PC-3 (cell line): ENCODE measurements at regions not wholly inside any gene's neighbourhood (a gene's known extent, or its start where the extent isn't known, plus 50 kb on each side); places are given as distances from the start of the nearest gene placed in this dataset.

Experiments used
- ATAC-seq: fragments of 200-7000 bp; cut with Tn5 transposase; 2 replicates; pipeline ENCODE4 v1.9.1; 2020; ENCODE audit warnings: mild to moderate bottlenecking, moderate library complexity
- BruUV-seq: library from RNA; stranded (reverse); fragments of 400-500 nt; replicated peaks from 2 replicates; lab custom pipeline; 2021; lab: Mats Ljungman, UMichigan
- CTCF ChIA-PET: fragments of 300-600 bp; sonication (Branson Sonifier 250); formaldehyde crosslinking; loops from one replicate; lab custom pipeline; 2022; ENCODE audit warnings: antibody characterized with exemption; lab: Charles Lee
- POLR2A ChIA-PET: fragments of 300-600 bp; sonication (Branson Sonifier 250); formaldehyde crosslinking; loops from one replicate; lab custom pipeline; 2022; ENCODE audit warnings: antibody characterized with exemption; ENCODE audit not compliant: unreplicated experiment; lab: Charles Lee
- DNase-seq: peaks from one replicate; pipeline ENCODE4 v3.0.0-alpha.2; 2015
- H2AFZ ChIP-seq: fragments of 300-600 bp; sonication (generic); 2 replicates; pipeline ENCODE4 v1.6.0; 2016; ENCODE audit warnings: antibody characterized with exemption, low read length
- H3F3A ChIP-seq: fragments of 300-600 bp; sonication (generic); one replicate; pipeline ENCODE4 v1.6.0; 2017; ENCODE audit warnings: antibody characterized with exemption, low read length, control low read depth, mild to moderate bottlenecking; ENCODE audit not compliant: unreplicated experiment
- H3K27ac ChIP-seq: fragments of 300-600 bp; sonication (generic); 2 replicates; pipeline ENCODE4 v1.5.1; 2016; ENCODE audit warnings: mild to moderate bottlenecking, low read length
- H3K27me3 ChIP-seq: fragments of 300-600 bp; sonication (generic); 2 replicates; pipeline ENCODE4 v1.6.1; 2016; ENCODE audit warnings: low read length, mixed read lengths
- H3K36me3 ChIP-seq: fragments of 300-600 bp; sonication (generic); 2 replicates; pipeline ENCODE4 v1.6.1; 2016; ENCODE audit warnings: low read depth, mixed run types, low read length, mixed read lengths
- H3K4me1 ChIP-seq: fragments of 300-600 bp; sonication (generic); 2 replicates; pipeline ENCODE4 v1.5.1; 2016; ENCODE audit warnings: low read length; ENCODE audit not compliant: insufficient read depth
- H3K4me2 ChIP-seq: fragments of 300-600 bp; sonication (generic); 2 replicates; pipeline ENCODE4 v1.6.0; 2016; ENCODE audit warnings: low read length
- H3K4me3 ChIP-seq: fragments of 300-600 bp; sonication (generic); 2 replicates; pipeline ENCODE4 v1.5.1; 2016; ENCODE audit warnings: mild to moderate bottlenecking, low read length, mixed read lengths
- H3K79me2 ChIP-seq: fragments of 300-600 bp; sonication (generic); 2 replicates; pipeline ENCODE4 v1.6.1; 2017; ENCODE audit warnings: low read length, mixed read lengths
- H3K9ac ChIP-seq: fragments of 300-600 bp; sonication (generic); 2 replicates; pipeline ENCODE4 v1.6.0; 2016; ENCODE audit warnings: mild to moderate bottlenecking, low read length
- H3K9me2 ChIP-seq: fragments of 300-600 bp; sonication (generic); replicated peaks from 2 replicates; pipeline ENCODE4 v1.6.1; 2016; ENCODE audit warnings: mixed run types, low read length, mixed read lengths
- H3K9me3 ChIP-seq: fragments of 300-600 bp; sonication (generic); 2 replicates; pipeline ENCODE4 v1.6.1; 2016; ENCODE audit warnings: low read length, mixed read lengths
- H4K20me1 ChIP-seq: fragments of 300-600 bp; sonication (generic); 2 replicates; pipeline ENCODE4 v1.6.1; 2016; ENCODE audit warnings: low read length, mixed read lengths
- CTCF ChIP-seq: fragments of 300-600 bp; sonication (generic); conservative IDR thresholded peaks from 2 replicates; pipeline ENCODE4 v1.5.1; 2017; ENCODE audit warnings: antibody characterized with exemption, low read depth, mild to moderate bottlenecking, low read length
- EZH2 ChIP-seq: fragments of 300-600 bp; sonication (generic); IDR thresholded peaks from one replicate; pipeline ENCODE4 v1.6.1; 2017; ENCODE audit warnings: antibody characterized with exemption, mild to moderate bottlenecking, low read length; ENCODE audit not compliant: unreplicated experiment
- EZH2phosphoT487 ChIP-seq: fragments of 300-600 bp; sonication (generic); IDR thresholded peaks from 2 replicates; pipeline ENCODE4 v1.6.1; 2018; ENCODE audit warnings: mild to moderate bottlenecking, antibody characterized with exemption, low read length, borderline replicate concordance
- intact Hi-C: fragments of 100-400 bp; cut with micrococcal nuclease; formaldehyde crosslinking; loops from 2 replicates; pipeline ENCODE4 v1.9.0; 2023

- H3K4me3 ChIP-seq, result no peak overlapping the region
- no TSS peak for BruUV-seq
- H3K36me3 ChIP-seq, result no peaks in the 10 kb centered on the region
- no peaks in the 10 kb centered on the region for H3K79me2 ChIP-seq
- H3K9me2 ChIP-seq, result no peaks in the 10 kb centered on the region
- peaks cover 6% of the 10 kb centered on the region; the same call in 1 of the 2 replicates for H3K27me3 ChIP-seq
- CTCF ChIA-PET, result interaction anchor here (0.6 kb wide), 1 partner anchor 707 kb away, joined by 3 read pairs; no protein-coding TSS in a partner anchor
- H2AFZ ChIP-seq, result no peak overlapping the region
- H3K27ac ChIP-seq, result no peak overlapping the region
- TF ChIP-seq CTCF, result no peak
- no peak for TF ChIP-seq EZH2phosphoT487
- TF ChIP-seq EZH2, result no peak
- DNase-seq, result no peak
- H4K20me1 ChIP-seq, result no peaks in the 10 kb centered on the region
- ATAC-seq, result no peak
- intact Hi-C loops, result no loop called here
- H3F3A ChIP-seq, result no peaks in the 10 kb centered on the region
- H3K9me3 ChIP-seq, result no peaks in the 10 kb centered on the region
- H3K9ac ChIP-seq, result no peak overlapping the region
- H3K4me2 ChIP-seq, result no peak overlapping the region
- POLR2A ChIA-PET, result no interaction called here
- no peaks in the 10 kb centered on the region for H3K4me1 ChIP-seq
Measured at GRCh38 chr7:132636581-132636980, 60.3 kb upstream of the PLXNA4 start.

GRCh38 chr7:132635127-132635526, 58.9 kb upstream of the PLXNA4 start:
- ChIA-PET CTCF (no interaction called here), POLR2A (no interaction called here)
- H2AFZ ChIP-seq, result no peak overlapping the region
- H3F3A ChIP-seq, result no peaks in the 10 kb centered on the region
- H3K4me2 ChIP-seq, result no peak overlapping the region
- intact Hi-C loops, result no loop called here
- H3K36me3 ChIP-seq, result no peaks in the 10 kb centered on the region
- DNase-seq (no peak), ATAC-seq (no peak)
- H3K27ac ChIP-seq, result no peak overlapping the region
- no peaks in the 10 kb centered on the region for H3K79me2 ChIP-seq
- H3K9ac ChIP-seq, result no peak overlapping the region
- peaks cover 9% of the 10 kb centered on the region; the same call in 1 of the 2 replicates for H3K27me3 ChIP-seq
- H3K9me3 ChIP-seq, result no peaks in the 10 kb centered on the region
- BruUV-seq, result no TSS peak
- no peaks in the 10 kb centered on the region for H4K20me1 ChIP-seq
- H3K4me3 ChIP-seq, result no peak overlapping the region
- no peaks in the 10 kb centered on the region for H3K4me1 ChIP-seq
- TF ChIP-seq EZH2 (no peak), CTCF (no peak), EZH2phosphoT487 (no peak)
- H3K9me2 ChIP-seq, result no peaks in the 10 kb centered on the region

GRCh38 chr7:132630834-132631233, 54.6 kb upstream of the PLXNA4 start:
- DNase-seq (no peak), ATAC-seq (no peak)
- Histone ChIP-seq H3K27me3 (peaks cover 39% of the 10 kb centered on the region), H3F3A (no peaks in the 10 kb centered on the region), H3K27ac (no peak overlapping the region), H3K9me2 (no peaks in the 10 kb centered on the region), H3K4me1 (no peaks in the 10 kb centered on the region), H2AFZ (no peak overlapping the region), H3K9me3 (no peaks in the 10 kb centered on the region), H3K4me3 (no peak overlapping the region), H3K4me2 (no peak overlapping the region), H3K9ac (no peak overlapping the region), H3K36me3 (no peaks in the 10 kb centered on the region), H3K79me2 (no peaks in the 10 kb centered on the region), H4K20me1 (no peaks in the 10 kb centered on the region)
- intact Hi-C loops, result no loop called here
- POLR2A ChIA-PET, result no interaction called here
- no TSS peak for BruUV-seq
- CTCF ChIA-PET, result no interaction called here
- TF ChIP-seq CTCF (no peak), EZH2phosphoT487 (no peak), EZH2 (no peak)
